Fibroblast of mammary gland (primary cell): ENCODE measurements at regions not wholly inside any gene's neighbourhood (a gene's known extent, or its start where the extent isn't known, plus 50 kb on each side); places are given as distances from the start of the nearest gene placed in this dataset.
A peak's percentile ranks its signal among the peaks of the same experiment; 100 is the strongest.

Experiments used
- DNase-seq: peaks from one replicate; pipeline ENCODE4 v3.0.0-alpha.2; 2010; ENCODE audit warnings: low read depth
- H3K4me3 ChIP-seq: 2 replicates; pipeline ENCODE4 v1.5.1; 2011; ENCODE audit warnings: low read depth, mild to moderate bottlenecking, low read length, moderate library complexity; ENCODE audit not compliant: control insufficient read depth
- CTCF ChIP-seq: conservative IDR thresholded peaks from 2 replicates; pipeline ENCODE4 v1.5.1; 2011; ENCODE audit warnings: low read depth, low read length, inconsistent platforms; ENCODE audit not compliant: control insufficient read depth, insufficient read depth

- no peak for DNase-seq
- H3K4me3 ChIP-seq: no peak overlapping the region
- TF ChIP-seq CTCF: no peak
These were observed 727.9 kb upstream of the LINC00305 start for GRCh38 chr18:64876833-64877232.

GRCh38 chr18:64872710-64873458, 724.0 kb upstream of the LINC00305 start:
- no peak for DNase-seq
- no peak for TF ChIP-seq CTCF
- H3K4me3 ChIP-seq: no peak overlapping the region

- DNase-seq: no peak
- no peak overlapping the region for H3K4me3 ChIP-seq
- TF ChIP-seq CTCF: no peak
These were observed 705.2 kb upstream of the LINC00305 start for GRCh38 chr18:64854112-64854511.

- no peak for DNase-seq
- TF ChIP-seq CTCF: no peak
- H3K4me3 ChIP-seq: no peak overlapping the region
These were observed 703.4 kb upstream of the LINC00305 start for GRCh38 chr18:64852281-64852680.

GRCh38 chr18:64851726-64852125, 702.8 kb upstream of the LINC00305 start:
- DNase-seq: peak; percentile 40
- no peak overlapping the region for H3K4me3 ChIP-seq
- TF ChIP-seq CTCF: no peak

- no peak overlapping the region for H3K4me3 ChIP-seq
- no peak for TF ChIP-seq CTCF
- no peak for DNase-seq
These were observed 701.9 kb upstream of the LINC00305 start for GRCh38 chr18:64850791-64851190.
